GM12892 (cell line): ENCODE measurements at regions not wholly inside any gene's neighbourhood (a gene's known extent, or its start where the extent isn't known, plus 50 kb on each side); places are given as distances from the start of the nearest gene placed in this dataset.
"Not testable (repeated sequence)": the region's sequence is repeated elsewhere in the genome, so short reads cannot be mapped to it uniquely, and the experiment has no call there.

Experiments
- POLR2A ChIP-seq: IDR thresholded peaks from 2 replicates; pipeline ENCODE4 v1.6.1; 2011; ENCODE audit warnings: low read depth, low read length, control low read depth
- POLR2AphosphoS5 ChIP-seq: IDR thresholded peaks from 2 replicates; pipeline ENCODE4 v1.6.1; 2011; ENCODE audit warnings: low read depth, low read length, control low read depth

DNA sequence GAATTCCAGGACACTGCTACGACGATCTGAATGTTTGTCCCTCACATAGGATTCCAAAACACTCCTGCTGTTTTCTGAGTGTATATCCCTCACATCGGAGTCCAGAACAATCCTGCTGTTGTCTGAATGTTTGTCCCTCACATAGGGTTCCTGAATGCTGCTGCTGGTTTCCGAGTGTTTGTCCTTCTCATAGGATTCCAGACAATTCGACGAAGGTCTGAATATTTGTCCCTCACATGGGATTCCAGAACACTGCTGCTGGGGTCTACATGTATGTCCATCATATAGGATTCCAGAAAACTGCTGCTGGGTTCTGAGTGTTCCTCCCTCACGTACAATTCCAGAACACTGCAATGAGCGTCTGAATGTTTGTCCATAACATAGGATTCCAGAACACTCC, 219.4 kb downstream of the FOXD4L6 start:
- TF ChIP-seq POLR2A, POLR2AphosphoS5: not testable (repeated sequence)
